HG03460 (cell line): ENCODE measurements at regions not wholly inside any gene's neighbourhood (a gene's known extent, or its start where the extent isn't known, plus 50 kb on each side); places are given as distances from the start of the nearest gene placed in this dataset.
"Not testable (repeated sequence)": the region's sequence is repeated elsewhere in the genome, so short reads cannot be mapped to it uniquely, and the experiment has no call there.

Experiments
- ATAC-seq: cut with Tn5 transposase; IDR thresholded peaks from one replicate; pipeline ENCODE4 v1.9.1; 2021; ENCODE audit not compliant: unreplicated experiment

- no peak for ATAC-seq
These were observed 196.4 kb downstream of the VGLL3 start for GRCh38 chr3:86794361-86795065.

GRCh38 chr3:86793786-86794185 lies 197.2 kb downstream of the VGLL3 start:
- no peak for ATAC-seq

GRCh38 chr3:86792316-86792715 lies 198.6 kb downstream of the VGLL3 start:
- no peak for ATAC-seq

- no peak for ATAC-seq
These were observed 199.9 kb downstream of the VGLL3 start for GRCh38 chr3:86790884-86791549.

GRCh38 chr3:86788371-86788770 lies 202.6 kb downstream of the VGLL3 start:
- ATAC-seq: no peak

- ATAC-seq: no peak
These were observed 203.9 kb downstream of the VGLL3 start for GRCh38 chr3:86787091-86787490.

- ATAC-seq: no peak
These were observed 205.6 kb downstream of the VGLL3 start for GRCh38 chr3:86785386-86785785.

GRCh38 chr3:86782866-86783265 lies 208.1 kb downstream of the VGLL3 start:
- ATAC-seq: no peak

GRCh38 chr3:86782286-86782685 lies 208.7 kb downstream of the VGLL3 start:
- no peak for ATAC-seq

- ATAC-seq: no peak
These were observed 216.8 kb downstream of the VGLL3 start for GRCh38 chr3:86774082-86774691.

GRCh38 chr3:86772699-86773098 lies 218.2 kb downstream of the VGLL3 start:
- ATAC-seq: no peak

- no peak for ATAC-seq
These were observed 219.0 kb downstream of the VGLL3 start for GRCh38 chr3:86771741-86772512.

- ATAC-seq: no peak
These were observed 224.6 kb downstream of the VGLL3 start for GRCh38 chr3:86766331-86766730.

GRCh38 chr3:86757322-86758179 lies 233.4 kb downstream of the VGLL3 start:
- not testable (repeated sequence) for ATAC-seq

GRCh38 chr3:86748015-86748414 lies 242.9 kb downstream of the VGLL3 start:
- ATAC-seq: no peak

- ATAC-seq: no peak
These were observed 246.9 kb downstream of the VGLL3 start for GRCh38 chr3:86744051-86744450.

GRCh38 chr3:86743233-86743632 lies 247.7 kb downstream of the VGLL3 start:
- ATAC-seq: no peak

GRCh38 chr3:86740751-86741150 lies 250.2 kb downstream of the VGLL3 start:
- no peak for ATAC-seq

GRCh38 chr3:86739244-86739643 lies 251.7 kb downstream of the VGLL3 start:
- ATAC-seq: no peak

- ATAC-seq: no peak
These were observed 252.3 kb downstream of the VGLL3 start for GRCh38 chr3:86738684-86739083.

- no peak for ATAC-seq
These were observed 253.4 kb downstream of the VGLL3 start for GRCh38 chr3:86737517-86737916.
